GM23338 (cell line): ENCODE measurements at regions not wholly inside any gene's neighbourhood (a gene's known extent, or its start where the extent isn't known, plus 50 kb on each side); places are given as distances from the start of the nearest gene placed in this dataset.

Source experiments
- ATAC-seq: fragments of 200-7000 bp; cut with Tn5 transposase; 3 replicates; pipeline ENCODE4 v1.9.1; 2020
- DNase-seq: peaks from one replicate; pipeline ENCODE4 v3.0.0-alpha.2; 2015; ENCODE audit warnings: low spot score
- H2AFZ ChIP-seq: fragments of 200-600 bp; sonication (generic); 2 replicates; pipeline ENCODE4 v1.8.0; 2016; ENCODE audit warnings: antibody characterized with exemption, mild to moderate bottlenecking, moderate library complexity
- H3F3A ChIP-seq: fragments of 200-600 bp; sonication (generic); replicated peaks from 2 replicates; pipeline ENCODE4 v1.8.0; 2017; ENCODE audit warnings: antibody characterized with exemption, mixed run types, low read depth
- H3K27ac ChIP-seq: fragments of 200-600 bp; sonication (generic); 2 replicates; pipeline ENCODE4 v1.6.1; 2016; ENCODE audit warnings: low read depth
- H3K27me3 ChIP-seq: fragments of 200-600 bp; sonication (generic); 2 replicates; pipeline ENCODE4 v1.8.0; 2016; ENCODE audit warnings: mild to moderate bottlenecking, mixed run types, moderate library complexity; ENCODE audit not compliant: insufficient read depth
- H3K36me3 ChIP-seq: fragments of 200-600 bp; sonication (generic); 2 replicates; pipeline ENCODE4 v1.8.0; 2016; ENCODE audit warnings: mild to moderate bottlenecking; ENCODE audit not compliant: insufficient read depth
- H3K4me1 ChIP-seq: fragments of 200-600 bp; sonication (generic); 2 replicates; pipeline ENCODE4 v1.8.0; 2016; ENCODE audit warnings: mild to moderate bottlenecking, moderate library complexity; ENCODE audit not compliant: insufficient read depth
- H3K4me2 ChIP-seq: fragments of 200-600 bp; sonication (generic); 2 replicates; pipeline ENCODE4 v1.7.1; 2017; ENCODE audit warnings: mixed run types
- H3K4me3 ChIP-seq: fragments of 200-600 bp; sonication (generic); 2 replicates; pipeline ENCODE4 v1.6.1; 2016; ENCODE audit warnings: mixed run types
- H3K79me2 ChIP-seq: fragments of 200-600 bp; sonication (generic); replicated peaks from 2 replicates; pipeline ENCODE4 v1.8.0; 2017; ENCODE audit warnings: mild to moderate bottlenecking; ENCODE audit not compliant: insufficient read depth
- H3K9me2 ChIP-seq: fragments of 200-600 bp; sonication (generic); 2 replicates; pipeline ENCODE4 v1.8.0; 2017; ENCODE audit not compliant: insufficient read depth
- H4K20me1 ChIP-seq: fragments of 200-600 bp; sonication (generic); replicated peaks from 2 replicates; pipeline ENCODE4 v1.8.0; 2017; ENCODE audit warnings: mild to moderate bottlenecking; ENCODE audit not compliant: insufficient read depth
- H3K27ac Mint-ChIP-seq: 2 replicates; pipeline ENCODE4 v1.8.0; 2020; ENCODE audit warnings: inconsistent platforms, mild to moderate bottlenecking, moderate library complexity, mixed read lengths
- H3K27me3 Mint-ChIP-seq: 3 replicates; pipeline ENCODE4 v1.8.0; 2022; ENCODE audit warnings: low read depth, mild to moderate bottlenecking, moderate library complexity, mixed read lengths, inconsistent platforms; ENCODE audit not compliant: insufficient read depth, poor library complexity
- H3K36me3 Mint-ChIP-seq: 3 replicates; pipeline ENCODE4 v1.8.0; 2021; ENCODE audit warnings: low read depth, mild to moderate bottlenecking, inconsistent platforms, moderate library complexity, mixed read lengths
- H3K4me1 Mint-ChIP-seq: 3 replicates; pipeline ENCODE4 v1.8.0; 2020; ENCODE audit warnings: mild to moderate bottlenecking, inconsistent platforms, mixed read lengths
- H3K4me3 Mint-ChIP-seq: 3 replicates; pipeline ENCODE4 v1.8.0; 2021; ENCODE audit warnings: moderate library complexity, mild to moderate bottlenecking, inconsistent platforms, mixed read lengths
- H3K9me3 Mint-ChIP-seq: 3 replicates; pipeline ENCODE4 v1.8.0; 2020; ENCODE audit warnings: moderate library complexity, mild to moderate bottlenecking, inconsistent platforms, mixed read lengths
- CREB1 ChIP-seq: fragments of 250-450 bp; sonication (Bioruptor Pico); IDR thresholded peaks from 2 replicates; pipeline ENCODE4 v1.5.0; 2020; ENCODE audit warnings: low read depth, mild to moderate bottlenecking, moderate library complexity
- EZH2 ChIP-seq: fragments of 200-600 bp; sonication (generic); IDR thresholded peaks from one replicate; pipeline ENCODE4 v1.8.0; 2017; ENCODE audit warnings: antibody characterized with exemption, mild to moderate bottlenecking, low read depth; ENCODE audit not compliant: unreplicated experiment
- EZH2phosphoT487 ChIP-seq: fragments of 200-600 bp; sonication (generic); IDR thresholded peaks from one replicate; pipeline ENCODE4 v1.8.1; 2018; ENCODE audit warnings: antibody characterized with exemption; ENCODE audit not compliant: unreplicated experiment
- JUNB ChIP-seq: IDR thresholded peaks from one replicate; pipeline ENCODE4 v1.6.1; 2016; ENCODE audit warnings: antibody characterized with exemption; ENCODE audit not compliant: unreplicated experiment
- REST ChIP-seq: IDR thresholded peaks from one replicate; pipeline ENCODE4 v1.6.1; 2018; ENCODE audit warnings: antibody characterized with exemption; ENCODE audit not compliant: unreplicated experiment
- STAT1 ChIP-seq: IDR thresholded peaks from one replicate; pipeline ENCODE4 v1.6.1; 2016; ENCODE audit warnings: antibody characterized with exemption; ENCODE audit not compliant: unreplicated experiment
- ZNF114 ChIP-seq: fragments of 250-450 bp; sonication (Bioruptor Pico); IDR thresholded peaks from 2 replicates; pipeline ENCODE4 v1.5.0; 2020; ENCODE audit warnings: mild to moderate bottlenecking, moderate library complexity
- ZNF331 ChIP-seq: fragments of 250-450 bp; sonication (Bioruptor Pico); IDR thresholded peaks from 2 replicates; pipeline ENCODE4 v1.5.0; 2020; ENCODE audit warnings: low read depth, mild to moderate bottlenecking, moderate library complexity
- TF ChIP-seq, protein P1 (sequence below), 2 experiments: fragments of 200-600 bp in 1 of 2; sonication (generic) in 1 of 2; conservative IDR thresholded peaks; 2 replicates each; pipeline versions ENCODE4 v1.5.1 to v1.6.1; 2016 to 2017; ENCODE audit warnings: antibody characterized with exemption in 2 of 2, low read depth in 2 of 2, mild to moderate bottlenecking in 2 of 2, moderate library complexity in 1 of 2

- Histone ChIP-seq H3K27ac (no peak overlapping the region), H2AFZ (no peak overlapping the region), H3K27me3 (no peaks in the 10 kb centered on the region), H3F3A (0 out of 2 replicates have a peak, but pooled peaks cover 4% of the 10 kb centered on the region), H3K4me2 (no peak overlapping the region), H3K9me2 (peaks cover 5% of the 10 kb centered on the region; the same call in 1 of the 2 replicates), H3K4me1 (0 out of 2 replicates have a peak, but pooled peaks cover 2% of the 10 kb centered on the region), H4K20me1 (no peaks in the 10 kb centered on the region), H3K79me2 (no peaks in the 10 kb centered on the region), H3K36me3 (peaks cover 15% of the 10 kb centered on the region), H3K4me3 (no peak overlapping the region)
- Mint-ChIP-seq H3K27me3 (peaks cover 5% of the 10 kb centered on the region), H3K36me3 (peaks cover 28% of the 10 kb centered on the region), H3K9me3 (peaks cover 29% of the 10 kb centered on the region), H3K4me3 (no peak overlapping the region), H3K4me1 (peaks cover 10% of the 10 kb centered on the region), H3K27ac (0 out of 2 replicates have a peak overlapping the region, but pooled peaks have one; percentile 17)
- ATAC-seq (no peak), DNase-seq (no peak)
- TF ChIP-seq EZH2 = no peak
- TF ChIP-seq CREB1 (CRISPR knock-in tag) = no peak
- TF ChIP-seq ZNF331 (CRISPR knock-in tag) = no peak
- no peak for TF ChIP-seq EZH2phosphoT487
- TF ChIP-seq STAT1 = no peak
- TF ChIP-seq, protein P1, sequence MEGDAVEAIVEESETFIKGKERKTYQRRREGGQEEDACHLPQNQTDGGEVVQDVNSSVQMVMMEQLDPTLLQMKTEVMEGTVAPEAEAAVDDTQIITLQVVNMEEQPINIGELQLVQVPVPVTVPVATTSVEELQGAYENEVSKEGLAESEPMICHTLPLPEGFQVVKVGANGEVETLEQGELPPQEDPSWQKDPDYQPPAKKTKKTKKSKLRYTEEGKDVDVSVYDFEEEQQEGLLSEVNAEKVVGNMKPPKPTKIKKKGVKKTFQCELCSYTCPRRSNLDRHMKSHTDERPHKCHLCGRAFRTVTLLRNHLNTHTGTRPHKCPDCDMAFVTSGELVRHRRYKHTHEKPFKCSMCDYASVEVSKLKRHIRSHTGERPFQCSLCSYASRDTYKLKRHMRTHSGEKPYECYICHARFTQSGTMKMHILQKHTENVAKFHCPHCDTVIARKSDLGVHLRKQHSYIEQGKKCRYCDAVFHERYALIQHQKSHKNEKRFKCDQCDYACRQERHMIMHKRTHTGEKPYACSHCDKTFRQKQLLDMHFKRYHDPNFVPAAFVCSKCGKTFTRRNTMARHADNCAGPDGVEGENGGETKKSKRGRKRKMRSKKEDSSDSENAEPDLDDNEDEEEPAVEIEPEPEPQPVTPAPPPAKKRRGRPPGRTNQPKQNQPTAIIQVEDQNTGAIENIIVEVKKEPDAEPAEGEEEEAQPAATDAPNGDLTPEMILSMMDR (conservative IDR thresholded peaks at IDR 0.05; ENCODE audit: low read depth in 2 of 2) = no peak
Observed at GRCh38 chr20:47989957-47990356, 204.7 kb upstream of the SULF2 start.

- H3F3A ChIP-seq = 0 out of 2 replicates have a peak, but pooled peaks cover 4% of the 10 kb centered on the region
- no peak overlapping the region; the same call in 1 of the 2 replicates for H2AFZ ChIP-seq
- H3K36me3 Mint-ChIP-seq = peaks cover 17% of the 10 kb centered on the region
- DNase-seq (no peak), ATAC-seq (no peak)
- H3K27me3 Mint-ChIP-seq = peaks cover 3% of the 10 kb centered on the region
- 0 out of 2 replicates have a peak, but pooled peaks cover 2% of the 10 kb centered on the region for H3K4me1 ChIP-seq
- no peaks in the 10 kb centered on the region; the same call in 1 of the 2 replicates for H3K9me2 ChIP-seq
- H3K79me2 ChIP-seq = no peaks in the 10 kb centered on the region
- peaks cover 7% of the 10 kb centered on the region for H3K4me1 Mint-ChIP-seq
- H3K27ac ChIP-seq = no peak overlapping the region
- no peak overlapping the region for H3K4me2 ChIP-seq
- no peaks in the 10 kb centered on the region for H3K27me3 ChIP-seq
- TF ChIP-seq JUNB (no peak), REST (no peak), ZNF114 (CRISPR knock-in tag) (no peak), EZH2 (no peak), CREB1 (CRISPR knock-in tag) (no peak), STAT1 (no peak)
- TF ChIP-seq, protein P1 (conservative IDR thresholded peaks at IDR 0.05; ENCODE audit: low read depth in 2 of 2) = no peak
- no peak overlapping the region for H3K4me3 Mint-ChIP-seq
- peaks cover 15% of the 10 kb centered on the region for H3K36me3 ChIP-seq
- no peak overlapping the region for H3K4me3 ChIP-seq
- peaks cover 18% of the 10 kb centered on the region for H3K9me3 Mint-ChIP-seq
- H3K27ac Mint-ChIP-seq = no peak overlapping the region
- H4K20me1 ChIP-seq = no peaks in the 10 kb centered on the region
Observed at GRCh38 chr20:47988676-47989075, 203.4 kb upstream of the SULF2 start.
